Astrocyte of the spinal cord (primary cell): ENCODE measurements at regions not wholly inside any gene's neighbourhood (a gene's known extent, or its start where the extent isn't known, plus 50 kb on each side); places are given as distances from the start of the nearest gene placed in this dataset.

ENCODE experiments used
- DNase-seq: peaks from one replicate; pipeline ENCODE4 v3.0.0; 2011; ENCODE audit warnings: low read depth, low spot score
- H3K4me3 ChIP-seq: 2 replicates; pipeline ENCODE4 v1.5.1; 2011; ENCODE audit warnings: low read depth, mild to moderate bottlenecking, low read length, moderate library complexity
- CTCF ChIP-seq: IDR thresholded peaks from 2 replicates; pipeline ENCODE4 v1.5.1; 2012; ENCODE audit warnings: low read depth, mild to moderate bottlenecking, low read length, inconsistent platforms
- in situ Hi-C: cut with HindIII; loops from 2 replicates; pipeline ENCODE4 v1.10.0; 2017; ENCODE audit warnings: low sequenced_read_pairs

GRCh38 chr13:54657588-54657987 lies 1629.0 kb downstream of the OLFM4 start:
- no peak for DNase-seq
- no peak overlapping the region for H3K4me3 ChIP-seq
- in situ Hi-C loops, result no loop called here
- no peak for TF ChIP-seq CTCF

GRCh38 chr13:54658771-54659170 lies 1630.2 kb downstream of the OLFM4 start:
- TF ChIP-seq CTCF, result no peak
- no peak for DNase-seq
- in situ Hi-C loops, result no loop called here
- no peak overlapping the region for H3K4me3 ChIP-seq

- no peak overlapping the region for H3K4me3 ChIP-seq
- no peak for DNase-seq
- TF ChIP-seq CTCF, result no peak
- in situ Hi-C loops, result no loop called here
Measured at GRCh38 chr13:54660277-54660676, 1631.7 kb downstream of the OLFM4 start.

DNA sequence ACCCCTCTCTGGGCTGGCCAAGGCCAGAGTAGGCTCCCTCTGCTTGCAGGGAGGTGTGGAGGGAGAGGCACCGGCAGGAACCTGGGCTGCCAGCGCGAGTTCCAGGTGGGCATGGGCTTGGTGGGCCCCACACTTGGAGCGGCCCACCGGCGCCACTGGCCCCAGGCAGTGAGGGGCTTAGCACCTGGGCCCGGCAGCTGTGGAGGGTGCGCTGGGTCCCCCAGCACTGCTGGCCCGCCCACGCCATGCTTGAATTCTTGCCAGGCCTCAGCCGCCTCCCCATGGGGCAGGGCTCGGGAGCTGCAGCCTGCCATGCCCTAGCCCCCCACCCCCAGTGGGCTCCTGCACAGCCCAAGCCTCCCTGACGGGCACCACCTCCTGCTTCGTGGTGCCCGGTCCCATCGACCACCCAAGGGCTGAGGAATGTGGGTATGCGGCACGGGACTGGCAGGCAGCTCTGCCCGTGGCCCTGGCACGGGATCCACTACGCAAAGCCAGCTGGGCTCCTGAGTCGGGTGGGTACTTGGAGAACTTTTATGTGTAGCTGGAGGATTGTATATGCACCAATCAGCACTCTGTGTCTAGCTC lies 1648.0 kb downstream of the OLFM4 start:
- in situ Hi-C loops, result no loop called here
- no peak for TF ChIP-seq CTCF
- H3K4me3 ChIP-seq, result no peak overlapping the region
- DNase-seq, result no peak

DNA sequence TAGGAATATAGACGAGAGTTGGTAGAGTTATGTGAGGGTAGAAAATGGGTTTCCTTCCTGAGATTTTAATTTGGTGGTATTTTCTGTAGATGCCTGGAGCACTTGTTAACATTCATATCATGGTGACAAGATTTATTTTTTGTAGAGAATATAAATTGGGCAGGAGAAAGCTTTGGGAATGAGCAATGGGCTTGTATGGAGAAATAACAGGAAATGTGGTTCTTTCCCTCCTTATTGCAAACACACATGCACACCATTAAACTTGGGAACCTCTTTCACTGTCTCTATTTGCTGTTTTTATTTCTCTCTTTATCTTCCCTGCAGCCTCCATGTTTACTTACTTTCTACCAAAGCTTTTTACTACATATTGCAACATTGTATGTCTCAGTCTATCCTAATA lies 1653.6 kb downstream of the OLFM4 start:
- no peak overlapping the region for H3K4me3 ChIP-seq
- in situ Hi-C loops, result no loop called here
- TF ChIP-seq CTCF, result no peak
- no peak for DNase-seq

GRCh38 chr13:54687173-54687572 lies 1658.6 kb downstream of the OLFM4 start:
- DNase-seq, result no peak
- no peak overlapping the region for H3K4me3 ChIP-seq
- in situ Hi-C loops, result no loop called here
- TF ChIP-seq CTCF, result no peak

DNA sequence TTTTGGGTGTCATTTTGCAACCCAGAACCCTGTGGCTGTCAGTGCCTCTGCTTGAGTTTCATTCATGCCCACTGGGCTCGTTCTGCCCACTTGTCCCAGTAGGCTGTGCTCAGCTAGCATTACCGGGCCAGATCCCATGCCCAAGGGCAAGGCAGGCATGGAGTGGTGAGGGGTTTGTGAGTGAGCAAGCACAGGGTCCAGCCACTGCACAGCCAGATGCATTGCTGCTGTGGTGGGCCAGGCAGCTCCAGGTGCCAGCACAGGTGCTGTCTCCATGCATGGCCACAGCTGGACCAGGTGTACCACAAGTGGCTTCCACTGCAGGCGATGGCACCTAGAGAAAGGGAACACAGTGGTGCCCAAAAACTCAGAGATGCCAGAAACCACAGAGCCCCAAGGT lies 1671.2 kb downstream of the OLFM4 start:
- no peak for TF ChIP-seq CTCF
- no peak for DNase-seq
- in situ Hi-C loops, result no loop called here
- H3K4me3 ChIP-seq, result no peak overlapping the region
